GM19043 (cell line): ENCODE measurements at regions not wholly inside any gene's neighbourhood (a gene's known extent, or its start where the extent isn't known, plus 50 kb on each side); places are given as distances from the start of the nearest gene placed in this dataset.
"Not testable (repeated sequence)": the region's sequence is repeated elsewhere in the genome, so short reads cannot be mapped to it uniquely, and the experiment has no call there.

Experiments
- ATAC-seq: cut with Tn5 transposase; IDR thresholded peaks from one replicate; pipeline ENCODE4 v1.9.1; 2021; ENCODE audit warnings: low read depth; ENCODE audit not compliant: unreplicated experiment

GRCh38 chr6:27551607-27552006 is 78.7 kb upstream of the ZNF184 start:
- ATAC-seq, result no peak

- ATAC-seq, result no peak
These were observed 77.8 kb upstream of the ZNF184 start for GRCh38 chr6:27550692-27551091.

- not testable (repeated sequence) for ATAC-seq
These were observed 76.3 kb upstream of the ZNF184 start for GRCh38 chr6:27549241-27549598.

GRCh38 chr6:27547157-27548075 is 74.5 kb upstream of the ZNF184 start:
- no peak for ATAC-seq

- no peak for ATAC-seq
These were observed 73.6 kb upstream of the ZNF184 start for GRCh38 chr6:27546522-27546921.

- ATAC-seq, result no peak
These were observed 72.6 kb upstream of the ZNF184 start for GRCh38 chr6:27545271-27546046.

- ATAC-seq, result no peak
These were observed 71.8 kb upstream of the ZNF184 start for GRCh38 chr6:27544612-27545260.

GRCh38 chr6:27544135-27544534 is 71.2 kb upstream of the ZNF184 start:
- not testable (repeated sequence) for ATAC-seq

- no peak for ATAC-seq
These were observed 69.6 kb upstream of the ZNF184 start for GRCh38 chr6:27542485-27542884.

GRCh38 chr6:27541933-27542297 is 69.0 kb upstream of the ZNF184 start:
- no peak for ATAC-seq

GRCh38 chr6:27541212-27541932 is 68.5 kb upstream of the ZNF184 start:
- ATAC-seq, result no peak

- no peak for ATAC-seq
These were observed 66.6 kb upstream of the ZNF184 start for GRCh38 chr6:27539551-27539950.

- ATAC-seq, result no peak
These were observed 60.1 kb upstream of the ZNF184 start for GRCh38 chr6:27532820-27533538.

GRCh38 chr6:27531772-27532459 is 59.0 kb upstream of the ZNF184 start:
- no peak for ATAC-seq

- ATAC-seq, result not testable (repeated sequence)
These were observed 56.9 kb upstream of the ZNF184 start for GRCh38 chr6:27529796-27530195.

GRCh38 chr6:27528714-27529113 is 55.8 kb upstream of the ZNF184 start:
- no peak for ATAC-seq
